ENCODE measurements at regions not wholly inside any gene's neighbourhood (a gene's known extent, or its start where the extent isn't known, plus 50 kb on each side); places are given as distances from the start of the nearest gene placed in this dataset.

DNA sequence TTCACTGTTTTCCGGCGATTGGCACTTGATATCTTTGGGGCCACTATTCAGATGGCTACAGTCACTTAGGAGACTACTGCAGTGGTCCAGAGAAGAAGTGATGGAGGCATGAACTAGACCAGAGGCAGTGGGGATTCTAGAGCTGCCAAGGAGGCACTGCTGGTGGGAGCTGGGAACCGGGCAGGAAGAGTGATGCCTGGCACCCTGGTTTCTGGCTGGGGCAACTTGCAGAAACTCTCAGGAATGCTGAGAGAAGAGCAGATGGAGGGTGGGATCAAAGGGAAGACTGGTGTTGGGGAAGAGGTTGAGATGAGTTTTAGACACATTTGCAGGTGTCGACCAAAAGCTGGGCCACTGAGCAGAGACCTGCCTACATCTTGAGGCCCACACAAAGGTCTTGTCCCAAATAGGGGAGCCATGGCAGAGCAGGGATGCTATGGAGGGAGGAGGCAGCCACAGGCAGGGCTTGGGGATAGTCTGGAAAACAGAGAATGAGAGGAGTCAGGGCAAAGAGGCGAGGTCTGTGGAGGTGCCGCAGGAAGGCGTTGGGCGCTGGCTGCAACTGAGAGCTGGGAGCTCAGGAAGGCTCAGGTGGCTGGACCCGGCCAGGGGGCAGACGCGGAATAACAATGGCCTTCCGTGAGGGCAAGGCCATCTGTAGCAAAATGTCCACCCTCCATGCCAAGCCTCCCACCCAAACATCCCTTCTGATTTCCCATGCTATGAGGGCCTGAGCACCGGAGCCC is 118.9 kb downstream of the TOMM20 start:
- DNase-seq (ENCODE audit: low read depth), result no peak

DNA sequence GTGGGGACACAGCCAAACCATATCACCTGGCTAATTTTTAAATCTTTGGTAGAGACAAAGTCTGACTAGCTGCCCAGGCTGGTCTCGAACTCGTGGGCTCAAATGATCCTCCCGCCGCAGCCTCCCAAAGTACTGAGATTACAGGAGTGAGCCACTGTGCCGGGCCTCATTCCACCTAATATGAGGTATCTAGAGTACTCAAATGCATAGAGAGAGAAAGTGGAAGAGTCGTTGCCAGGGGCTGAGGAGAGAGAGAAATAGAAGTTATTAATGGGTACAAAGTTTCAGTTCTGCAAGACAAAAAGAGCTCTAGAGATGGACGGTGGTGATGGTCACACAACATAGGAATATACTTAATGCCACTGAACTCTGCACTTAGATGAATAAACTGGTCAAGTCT is 119.6 kb downstream of the TOMM20 start:
- DNase-seq (ENCODE audit: low read depth), result no peak

DNA sequence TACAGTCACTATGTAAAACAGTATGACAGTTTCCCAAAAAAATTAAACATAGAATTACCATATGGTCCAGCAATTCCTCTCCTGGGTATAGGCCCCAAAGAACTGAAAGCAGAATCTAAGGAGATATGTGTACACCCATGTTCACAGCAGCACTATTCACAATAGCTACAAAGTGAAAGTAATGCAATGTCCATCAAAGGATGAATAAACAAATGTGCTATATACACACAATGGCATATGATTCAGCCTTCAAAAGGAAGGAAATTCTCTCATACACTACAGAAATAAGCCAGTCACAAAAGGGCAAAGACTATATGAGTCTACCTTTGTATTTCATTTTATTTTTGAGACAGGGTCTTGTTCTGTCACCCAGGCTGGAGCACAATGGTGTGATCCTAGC is 120.4 kb downstream of the TOMM20 start:
- no peak for DNase-seq (ENCODE audit: low read depth)

DNA sequence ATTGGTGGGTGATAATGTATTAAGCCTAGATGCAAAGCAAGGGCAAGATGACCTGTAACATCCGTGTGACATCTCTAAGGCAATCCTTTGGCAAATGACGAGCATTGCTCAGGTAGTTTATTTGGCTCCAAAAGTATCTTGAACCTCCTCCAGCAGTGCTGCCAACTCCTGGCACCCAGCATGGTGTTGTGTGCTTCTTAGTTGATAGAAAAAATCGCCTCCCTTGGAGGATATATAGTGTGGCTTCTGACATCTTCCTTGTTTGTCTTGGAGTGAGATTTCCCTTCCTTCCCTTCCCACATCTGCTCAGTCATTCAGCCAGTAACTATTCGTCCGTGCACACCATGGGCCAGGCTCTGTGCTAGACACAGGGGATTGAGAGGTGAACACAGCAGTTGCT is 121.8 kb downstream of the TOMM20 start:
- no peak for DNase-seq (ENCODE audit: low read depth)

DNA sequence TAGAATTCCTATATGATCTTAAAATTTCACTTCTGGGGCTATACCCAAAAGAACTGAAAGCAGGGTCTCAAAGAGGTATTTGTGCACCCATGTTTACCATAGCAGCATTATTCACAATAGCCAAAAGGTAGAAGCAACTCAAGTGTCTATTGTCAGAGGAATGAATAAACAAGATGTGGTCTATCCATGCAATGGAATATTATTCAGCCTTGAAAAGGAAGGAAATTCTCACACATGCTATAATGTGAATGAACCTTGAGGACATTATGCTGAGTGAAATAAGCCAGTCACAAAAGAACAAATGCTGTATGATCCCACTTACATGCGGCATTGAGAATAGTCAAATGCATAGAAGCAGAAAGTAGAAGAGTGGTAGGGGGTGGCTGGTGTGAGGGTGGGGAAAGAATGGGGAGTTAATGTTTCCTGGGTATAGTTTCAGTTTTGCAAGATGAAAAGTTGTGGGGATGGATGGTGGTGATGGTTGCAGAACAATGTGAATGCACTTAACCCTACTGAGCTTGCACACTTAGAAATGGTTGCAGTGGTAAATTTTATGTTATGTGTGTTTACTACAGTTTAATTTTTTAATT is 122.4 kb downstream of the TOMM20 start:
- DNase-seq (ENCODE audit: low read depth), result no peak

DNA sequence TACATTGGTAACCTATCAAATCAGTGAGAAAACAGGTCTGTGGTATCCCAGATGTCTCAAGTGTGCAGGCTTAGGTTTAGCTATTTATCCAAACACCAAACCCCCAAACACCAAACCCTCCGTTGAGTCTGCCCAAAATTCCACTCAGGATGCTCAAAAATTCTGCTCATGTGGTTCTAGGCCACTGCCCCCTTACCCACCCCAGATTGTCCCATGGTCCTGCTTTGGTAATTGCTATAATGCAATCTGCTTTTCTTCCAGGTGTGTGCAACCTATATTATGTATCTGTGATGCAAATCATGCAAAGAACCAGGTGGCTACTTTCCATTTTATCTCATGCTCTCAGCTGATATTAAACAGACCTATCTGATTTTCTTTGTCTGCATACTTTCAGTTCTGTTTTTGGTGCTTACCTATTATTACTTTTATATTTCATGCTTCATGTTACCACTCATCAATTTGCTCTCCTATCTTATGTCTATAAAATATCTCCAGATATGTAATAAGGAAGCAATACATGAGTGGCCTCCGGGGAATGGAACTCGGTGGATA is 123.7 kb downstream of the TOMM20 start:
- no peak for DNase-seq (ENCODE audit: low read depth)

DNA sequence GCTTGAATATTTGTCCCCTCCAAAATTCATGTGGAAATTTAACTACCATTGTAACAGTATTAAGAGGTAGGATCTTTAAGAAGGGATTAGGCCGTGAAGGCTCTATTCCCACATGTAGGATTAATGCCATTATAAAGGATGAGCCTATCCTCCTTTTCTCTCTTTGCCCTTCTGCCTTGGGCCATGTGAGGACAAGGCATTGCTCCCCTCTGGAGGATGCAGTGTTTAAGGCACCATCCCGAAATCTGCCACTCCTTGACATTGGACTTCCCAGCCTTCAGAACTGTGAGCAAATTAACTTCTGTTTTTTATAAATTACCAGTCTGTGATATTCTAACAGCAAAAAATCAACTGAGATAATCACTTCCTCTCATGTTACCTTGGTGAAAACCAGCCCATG is 124.4 kb downstream of the TOMM20 start:
- no peak for DNase-seq (ENCODE audit: low read depth)

DNA sequence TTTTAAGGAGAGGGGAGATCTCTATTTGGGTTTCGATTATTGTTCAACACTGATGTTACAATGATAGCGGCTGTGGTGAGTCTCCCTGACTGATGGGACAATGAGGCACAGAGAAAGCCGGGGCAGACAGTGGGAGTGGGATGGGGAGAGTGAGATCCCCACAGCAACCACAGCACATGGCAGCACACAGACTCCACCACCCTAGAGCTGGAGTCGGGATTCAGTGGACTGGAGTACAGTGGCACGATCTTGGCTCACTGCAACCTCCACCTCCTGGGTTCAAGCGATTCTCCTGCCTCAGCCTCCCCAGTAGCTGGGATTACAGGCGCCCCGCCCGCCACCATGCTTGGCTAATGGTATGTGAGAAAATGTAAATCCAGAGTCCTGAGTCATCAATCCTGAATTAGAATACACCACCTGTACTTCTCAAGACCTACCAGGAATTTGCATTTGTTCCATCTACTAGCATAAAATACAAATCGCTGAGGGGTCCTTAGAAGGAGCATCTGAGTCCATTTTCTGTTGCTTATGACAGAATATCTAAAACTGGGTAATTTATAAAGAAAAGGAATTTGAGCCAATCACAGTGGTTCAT is 125.8 kb downstream of the TOMM20 start:
- DNase-seq (ENCODE audit: low read depth), result no peak

DNA sequence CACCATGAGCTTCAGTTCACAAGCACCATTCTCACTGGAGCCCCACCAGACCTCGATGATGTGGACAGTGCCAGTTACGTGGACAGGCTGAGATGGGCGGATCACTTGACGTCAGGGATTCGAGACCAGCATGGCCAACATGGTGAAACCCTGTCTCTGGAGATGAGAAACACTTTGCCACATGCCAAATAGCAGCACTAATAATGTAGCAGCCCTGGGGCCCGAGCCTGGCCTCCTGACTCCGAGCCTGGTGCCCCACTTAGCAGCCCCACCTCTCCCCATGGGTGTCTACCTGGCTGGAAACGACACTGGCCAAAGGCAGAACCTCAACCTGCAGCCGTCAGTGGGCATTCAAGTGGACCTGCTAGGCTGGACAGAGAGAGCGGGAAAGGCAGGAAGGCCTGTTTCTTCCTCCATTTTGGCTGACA is 129.1 kb downstream of the TOMM20 start:
- no peak for DNase-seq (ENCODE audit: low read depth)

DNA sequence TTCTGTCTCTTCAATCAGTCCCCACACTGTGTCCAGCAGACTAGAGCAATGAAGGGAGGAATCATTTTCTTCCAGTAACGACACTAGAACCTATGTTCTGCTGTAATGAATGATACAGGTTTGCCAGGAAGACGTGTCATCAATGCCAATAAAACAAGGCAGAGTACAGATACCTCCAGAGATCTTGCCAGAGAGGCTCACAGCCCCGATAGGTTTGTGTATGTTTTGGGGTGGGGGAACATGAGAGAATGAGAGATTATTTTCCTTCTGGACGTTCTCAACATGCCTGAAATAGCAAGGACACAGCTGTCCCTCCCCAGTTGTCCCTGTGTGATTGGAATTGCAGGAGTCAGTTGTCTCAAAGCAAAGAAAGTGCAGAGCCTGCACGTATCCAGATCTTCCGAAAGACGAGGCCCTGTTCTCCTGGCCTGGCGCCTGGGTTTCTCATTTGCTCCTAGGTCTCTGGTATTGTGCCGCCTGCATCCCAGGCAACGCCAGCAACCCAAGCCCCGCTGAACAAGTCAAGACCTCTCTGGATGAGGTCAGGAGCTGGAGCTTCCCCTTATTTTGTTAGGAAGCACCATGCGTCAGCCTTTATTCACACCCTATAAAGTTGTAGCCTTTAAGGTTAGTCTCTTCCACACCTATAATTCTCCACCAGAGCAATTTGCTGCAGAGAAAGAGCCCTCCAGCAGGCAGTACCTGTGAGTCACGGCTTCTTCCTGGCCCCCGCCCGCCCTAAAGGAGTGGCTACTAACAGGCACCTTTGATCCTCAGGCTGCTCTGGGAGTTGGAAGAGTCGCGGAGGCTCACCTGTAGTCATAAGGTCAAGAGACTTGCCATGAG is 130.5 kb downstream of the TOMM20 start:
- no peak for DNase-seq (ENCODE audit: low read depth)

DNA sequence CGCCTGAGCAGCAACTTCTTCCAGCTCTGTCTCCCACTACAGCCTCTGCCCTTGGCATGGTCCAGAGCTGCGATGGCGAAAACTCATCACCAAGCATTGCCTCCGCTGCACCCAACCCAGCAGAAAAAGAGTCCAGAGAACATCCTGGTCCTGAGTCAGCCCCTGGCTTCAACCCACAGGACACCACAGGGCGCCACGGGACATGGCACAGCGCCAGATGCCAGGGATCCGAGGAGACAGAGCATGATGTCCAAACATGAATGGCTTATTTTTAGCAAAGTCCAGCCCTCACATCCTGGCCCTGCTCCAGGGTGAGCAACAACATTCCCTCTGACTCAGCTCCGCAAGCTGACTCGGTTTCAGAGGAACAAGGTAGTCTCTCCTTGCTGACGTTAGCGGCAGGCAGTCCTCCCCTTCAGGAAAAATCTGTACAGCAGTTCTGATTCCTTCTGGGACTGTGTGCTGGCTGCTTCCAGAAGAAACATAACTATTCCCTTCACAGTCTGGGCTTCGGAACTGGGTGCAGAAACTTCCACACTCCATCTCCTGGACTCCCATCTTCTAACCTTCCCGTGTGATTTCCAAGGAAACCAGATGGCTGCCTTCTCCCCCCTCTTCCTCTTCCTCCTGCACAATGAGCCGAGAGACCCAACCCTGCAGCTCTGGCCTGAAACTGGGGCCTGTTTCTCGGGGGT is 131.3 kb downstream of the TOMM20 start:
- no peak for DNase-seq (ENCODE audit: low read depth)

DNA sequence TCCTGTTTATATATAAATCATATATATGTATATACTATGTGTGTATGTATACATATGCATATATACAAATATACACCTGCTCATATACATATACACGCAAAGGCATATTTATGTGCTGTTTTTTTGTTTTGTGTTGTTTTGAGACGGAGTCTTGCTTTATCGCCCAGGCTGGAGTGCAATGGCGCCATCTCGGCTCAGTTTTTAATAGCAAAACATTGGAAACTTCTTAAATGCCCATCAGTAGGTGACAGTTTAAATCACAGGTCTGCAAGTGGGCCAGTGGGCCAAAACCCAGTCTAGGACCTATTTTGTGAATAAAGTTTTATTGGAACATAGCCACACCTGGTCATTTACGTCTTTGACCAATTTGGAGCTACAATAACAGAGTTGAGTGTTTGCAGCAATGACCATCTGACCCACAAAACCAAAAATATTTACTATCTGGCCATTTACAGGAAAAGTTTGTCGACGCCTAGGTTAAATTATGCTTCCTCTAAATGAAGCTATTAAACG is 132.3 kb downstream of the TOMM20 start:
- no peak for DNase-seq (ENCODE audit: low read depth)

DNA sequence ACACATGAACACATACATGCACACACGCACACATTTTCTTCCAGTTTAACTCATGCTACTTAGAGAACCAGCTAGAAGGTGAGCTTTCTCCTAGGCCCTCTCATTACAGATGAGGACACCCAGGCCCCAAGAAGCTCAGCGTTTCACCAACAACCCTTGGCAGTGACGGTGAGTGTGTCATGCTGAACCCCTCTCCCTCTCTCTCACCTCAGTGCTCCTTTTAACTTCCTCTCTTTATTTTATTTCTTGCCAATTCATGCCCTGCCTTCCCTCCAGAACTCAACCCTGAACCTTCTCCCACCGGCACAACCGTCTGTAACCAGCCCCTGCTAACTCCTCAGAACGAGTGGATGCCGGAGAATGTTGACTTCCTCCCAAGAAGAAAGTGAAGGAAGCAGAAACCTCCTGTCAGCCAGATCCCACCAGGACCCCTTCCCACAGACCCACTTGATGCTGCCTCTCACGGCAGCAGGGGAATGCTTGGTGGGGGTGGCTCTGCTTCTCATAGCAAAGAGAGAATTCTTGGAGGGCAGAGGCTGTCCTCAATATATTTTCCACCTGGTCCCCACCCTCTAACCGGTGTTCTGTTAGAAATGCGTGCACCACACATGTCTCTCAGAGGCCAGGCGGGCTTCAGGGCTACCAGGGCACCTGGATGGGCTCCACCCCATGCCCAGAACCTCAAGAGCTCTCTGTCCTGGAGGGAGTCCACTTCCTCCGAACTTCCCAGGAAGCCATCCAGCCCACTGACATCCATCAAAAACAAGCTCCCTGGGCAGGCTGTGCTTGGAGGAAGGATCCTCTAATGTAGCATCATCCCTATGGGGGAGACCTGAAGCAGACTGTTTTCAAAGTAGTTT is 134.0 kb downstream of the TOMM20 start:
- DNase-seq (ENCODE audit: low read depth), result no peak

DNA sequence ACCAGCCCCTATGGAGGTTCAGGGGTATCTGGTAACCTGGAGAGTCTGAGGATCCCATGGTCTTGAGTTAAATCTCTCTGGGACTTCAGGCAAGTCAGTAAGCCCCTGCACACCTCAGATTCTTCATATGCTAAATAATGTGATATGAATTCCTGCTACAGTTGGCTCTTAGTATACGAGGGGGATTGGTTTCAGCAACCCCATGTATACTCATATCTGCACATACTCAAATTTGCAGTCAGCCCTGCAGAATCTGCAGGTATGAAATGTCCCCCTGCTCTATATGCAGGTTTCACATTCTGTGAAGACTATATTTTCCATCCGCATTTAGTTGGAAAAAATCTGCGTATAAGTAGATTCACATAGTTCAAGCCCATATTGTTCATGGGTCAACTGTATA is 136.6 kb downstream of the TOMM20 start:
- DNase-seq (ENCODE audit: low read depth), result no peak

DNA sequence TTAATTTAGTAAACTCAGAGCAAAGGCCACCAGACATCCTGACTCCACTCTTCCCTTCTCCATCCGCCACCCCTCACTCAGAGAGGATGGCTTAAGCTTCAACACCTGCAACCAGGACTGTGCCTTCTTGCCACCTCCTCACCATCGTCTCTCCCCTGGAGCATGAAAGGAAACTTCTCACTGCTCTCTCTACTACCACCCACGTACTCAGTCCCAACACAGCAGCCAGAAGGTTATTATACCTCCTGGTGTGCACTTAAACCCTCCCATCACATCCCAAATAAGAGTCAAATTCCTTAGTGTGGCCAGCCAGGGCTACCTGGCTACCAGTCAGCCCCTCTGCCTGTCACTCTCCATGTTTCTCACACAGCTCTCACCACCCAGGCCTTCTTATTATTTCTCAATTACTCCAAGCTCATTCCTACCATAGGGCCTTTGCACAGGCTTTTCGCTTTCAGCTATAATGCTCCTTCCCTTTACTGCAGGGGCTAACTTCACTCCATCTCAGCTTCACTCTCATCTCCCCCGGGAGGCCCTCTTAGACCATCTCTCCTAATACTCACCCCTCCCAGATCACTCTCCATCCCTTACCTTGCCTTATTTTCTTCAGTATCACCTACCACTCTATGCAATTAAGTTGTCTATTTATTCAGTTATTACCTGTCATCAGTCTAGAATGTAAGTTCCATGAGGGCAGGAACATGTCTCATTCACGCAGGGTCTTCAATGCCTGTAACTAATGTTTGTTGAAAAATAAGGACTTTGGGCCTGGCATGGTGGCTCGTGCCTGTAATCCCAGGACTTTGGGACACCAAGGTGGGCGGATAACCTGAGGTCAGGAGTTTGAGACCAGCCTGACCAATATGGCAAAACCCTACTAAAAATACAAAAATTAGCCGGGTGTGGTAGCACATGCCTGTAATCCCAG is 137.5 kb downstream of the TOMM20 start:
- no peak for DNase-seq (ENCODE audit: low read depth)

DNA sequence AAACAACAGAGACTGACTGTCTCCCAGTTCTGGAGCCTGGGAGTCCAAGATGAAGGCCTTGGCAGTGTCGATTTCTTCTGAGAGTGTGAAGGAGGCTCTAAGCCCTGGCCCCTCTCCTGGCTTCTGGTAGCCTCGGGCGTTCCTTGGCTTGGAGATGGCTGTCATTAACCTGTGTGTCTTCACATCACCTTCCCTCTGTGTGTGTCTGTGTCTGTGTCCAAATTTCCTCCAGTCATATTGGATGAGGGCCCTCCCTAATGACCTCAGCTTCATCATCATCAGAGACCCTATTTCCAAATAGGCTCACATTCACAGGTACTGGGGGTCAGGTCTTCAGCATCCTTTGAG is 138.3 kb downstream of the TOMM20 start:
- no peak for DNase-seq (ENCODE audit: low read depth)

DNA sequence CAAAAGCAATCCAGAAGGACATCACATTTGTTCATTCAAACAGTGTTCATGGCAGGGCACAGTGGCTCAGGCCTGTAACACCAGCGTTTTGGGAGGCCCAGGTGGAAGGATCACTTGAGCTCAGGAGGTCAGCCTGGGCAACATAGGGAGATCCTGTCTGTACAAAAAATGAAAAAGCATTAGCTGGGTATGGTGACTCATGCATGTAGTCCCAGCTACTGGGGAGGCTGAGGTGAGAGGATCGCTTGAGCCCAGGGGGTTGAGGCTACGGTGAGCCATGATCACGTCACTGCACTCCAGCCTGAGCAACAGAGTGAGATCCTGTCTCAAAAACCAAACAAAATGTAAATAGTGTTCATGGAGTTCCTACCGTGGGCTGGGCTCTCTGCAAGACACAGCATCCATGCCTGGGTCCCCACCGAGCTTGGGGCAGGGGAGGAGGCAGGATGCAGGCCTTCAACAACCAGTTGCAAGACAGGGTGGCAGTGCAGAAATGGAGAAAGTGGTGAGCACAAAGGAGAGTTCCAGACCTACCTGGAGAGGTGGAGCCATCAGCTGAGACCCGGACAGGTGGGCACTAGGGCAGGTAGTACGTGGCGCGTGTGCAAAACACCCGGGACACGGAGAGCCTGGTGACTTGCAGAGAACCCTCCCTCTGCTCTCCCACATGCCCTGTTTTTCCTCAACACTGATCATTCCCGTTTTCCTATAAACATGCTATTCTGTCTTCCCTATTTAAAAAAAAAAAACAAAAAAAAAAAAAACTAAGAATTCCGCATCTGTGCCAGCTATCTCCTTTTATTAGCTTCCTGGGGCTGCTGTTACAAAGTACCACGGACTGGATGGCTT is 138.9 kb downstream of the TOMM20 start:
- DNase-seq (ENCODE audit: low read depth), result no peak

DNA sequence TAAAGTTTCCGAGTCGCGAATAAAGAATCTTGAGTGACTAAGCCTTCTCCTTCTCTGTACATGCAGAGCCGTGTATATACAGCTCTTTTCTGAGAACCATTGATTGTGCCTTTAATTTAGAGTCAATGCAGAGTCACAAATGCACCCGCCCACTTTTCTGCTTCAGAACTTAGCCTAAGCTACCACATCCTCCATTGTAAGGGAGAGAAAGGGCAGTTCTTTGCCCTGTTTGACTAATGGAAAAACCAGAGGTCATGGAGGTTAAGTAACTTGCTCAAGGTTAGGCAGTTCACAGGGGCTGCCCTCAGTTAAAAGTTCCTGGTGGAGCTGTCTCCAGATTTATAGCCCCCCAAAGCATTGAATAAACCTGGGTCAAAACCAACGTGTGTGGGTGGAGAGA is 139.6 kb downstream of the TOMM20 start:
- DNase-seq (ENCODE audit: low read depth), result no peak

DNA sequence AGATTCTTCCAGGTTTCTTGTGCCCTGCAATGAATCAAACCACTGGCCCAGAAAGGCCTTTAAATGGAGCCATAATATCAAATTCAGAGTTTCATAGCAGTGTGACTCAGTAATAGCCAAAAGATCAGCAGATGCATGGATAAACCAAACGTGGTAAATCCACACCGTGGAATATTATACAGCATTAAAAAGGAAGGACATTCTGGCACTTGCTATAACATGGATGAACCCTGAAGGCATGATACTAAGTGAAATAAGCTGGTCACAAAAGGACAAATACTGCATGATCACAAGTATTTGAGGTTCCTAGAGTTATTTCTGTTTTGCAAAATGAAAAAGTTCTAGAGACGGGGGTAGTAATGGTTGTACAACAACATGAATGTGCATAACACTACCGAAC is 140.1 kb downstream of the TOMM20 start:
- DNase-seq (ENCODE audit: low read depth), result no peak
